ENCODE measurements at regions not wholly inside any gene's neighbourhood (a gene's known extent, or its start where the extent isn't known, plus 50 kb on each side); places are given as distances from the start of the nearest gene placed in this dataset.

GRCh38 chr4:57652779-57653178 is 542.6 kb upstream of the IGFBP7 start:
- no peak overlapping the region for H3K27ac ChIP-seq
- TF ChIP-seq ZFX (IDR thresholded peaks at IDR 0.05; ENCODE audit: borderline replicate concordance) (no peak), CTCF (IDR thresholded peaks at IDR 0.05) (no peak)

- H3K27ac ChIP-seq, result no peak overlapping the region
- TF ChIP-seq CTCF (IDR thresholded peaks at IDR 0.05) (no peak), ZFX (IDR thresholded peaks at IDR 0.05; ENCODE audit: borderline replicate concordance) (no peak)
Measured at GRCh38 chr4:57640391-57641100, 530.4 kb upstream of the IGFBP7 start.

- TF ChIP-seq ZFX (IDR thresholded peaks at IDR 0.05; ENCODE audit: borderline replicate concordance), result no peak
- TF ChIP-seq CTCF (IDR thresholded peaks at IDR 0.05), result no peak
- H3K27ac ChIP-seq, result no peak overlapping the region
Measured at GRCh38 chr4:57639561-57640382, 529.6 kb upstream of the IGFBP7 start.

- TF ChIP-seq ZFX (IDR thresholded peaks at IDR 0.05; ENCODE audit: borderline replicate concordance) (no peak), CTCF (IDR thresholded peaks at IDR 0.05) (no peak)
- H3K27ac ChIP-seq, result no peak overlapping the region
Measured at GRCh38 chr4:57635910-57636309, 525.7 kb upstream of the IGFBP7 start.

GRCh38 chr4:57633212-57633859 is 523.2 kb upstream of the IGFBP7 start:
- TF ChIP-seq CTCF (IDR thresholded peaks at IDR 0.05) (no peak), ZFX (IDR thresholded peaks at IDR 0.05; ENCODE audit: borderline replicate concordance) (no peak)
- H3K27ac ChIP-seq, result no peak overlapping the region

GRCh38 chr4:57632564-57632963 is 522.4 kb upstream of the IGFBP7 start:
- TF ChIP-seq ZFX (IDR thresholded peaks at IDR 0.05; ENCODE audit: borderline replicate concordance), result no peak
- no peak for TF ChIP-seq CTCF (IDR thresholded peaks at IDR 0.05)

More at GRCh38 chr4:57632564-57632963, 522.4 kb upstream of the IGFBP7 start:
- no peak overlapping the region for H3K27ac ChIP-seq

All from 22Rv1 (cell line).